ENCODE measurements at regions not wholly inside any gene's neighbourhood (a gene's known extent, or its start where the extent isn't known, plus 50 kb on each side); places are given as distances from the start of the nearest gene placed in this dataset.

GRCh38 chr2:193883820-193884219 is 1689.1 kb upstream of the TMEFF2 start:
- Histone ChIP-seq H3K9me2 (no peaks in the 10 kb centered on the region), H3K36me3 (replicated peaks in 1 of 2; ENCODE audit: control insufficient read depth in 1 of 2, insufficient read depth in 2 of 2, low read length in 1 of 2) (no peaks in the 10 kb centered on the region), H3K4me1 (ENCODE audit: control insufficient read depth in 1 of 2, insufficient read depth in 2 of 2, low read depth in 1 of 2, low read length in 1 of 2) (no peaks in the 10 kb centered on the region), H3K9me3 (peaks cover 11% of the 10 kb centered on the region), H4K20me1 (ENCODE audit: insufficient read depth) (no peaks in the 10 kb centered on the region), H3K4me2 (no peak overlapping the region), H3K9ac (no peak overlapping the region), H3K79me2 (ENCODE audit: insufficient read depth) (no peaks in the 10 kb centered on the region), H2AFZ (ENCODE audit: low read depth) (no peak overlapping the region), H3K27ac (ENCODE audit: low read depth in 2 of 2, low read length in 1 of 2) (no peak overlapping the region), H3F3A (replicated peaks; ENCODE audit: insufficient read depth) (no peaks in the 10 kb centered on the region), H3K4me3 (ENCODE audit: low read depth in 2 of 2, low read length in 1 of 2) (no peak overlapping the region), H3K27me3 (ENCODE audit: insufficient read depth) (no peaks in the 10 kb centered on the region)
- no peak for DNase-seq
- ChIA-PET POLR2A (no interaction called here), CTCF (no interaction called here)
- TF ChIP-seq, protein P1, sequence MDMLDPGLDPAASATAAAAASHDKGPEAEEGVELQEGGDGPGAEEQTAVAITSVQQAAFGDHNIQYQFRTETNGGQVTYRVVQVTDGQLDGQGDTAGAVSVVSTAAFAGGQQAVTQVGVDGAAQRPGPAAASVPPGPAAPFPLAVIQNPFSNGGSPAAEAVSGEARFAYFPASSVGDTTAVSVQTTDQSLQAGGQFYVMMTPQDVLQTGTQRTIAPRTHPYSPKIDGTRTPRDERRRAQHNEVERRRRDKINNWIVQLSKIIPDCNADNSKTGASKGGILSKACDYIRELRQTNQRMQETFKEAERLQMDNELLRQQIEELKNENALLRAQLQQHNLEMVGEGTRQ (IDR thresholded peaks at IDR 0.05; ENCODE audit: borderline replicate concordance, low read depth, low read length): no peak
- TF ChIP-seq RCOR1 (IDR thresholded peaks at IDR 0.05; ENCODE audit: low read length) (no peak), SIN3A (IDR thresholded peaks at IDR 0.05; ENCODE audit: borderline replicate concordance, low read depth, low read length) (no peak), FOXJ3 (CRISPR knock-in tag; IDR thresholded peaks at IDR 0.05) (no peak), RFX5 (IDR thresholded peaks at IDR 0.05; ENCODE audit: low read length) (no peak), JUND (IDR thresholded peaks at IDR 0.05) (no peak), MEF2A (IDR thresholded peaks at IDR 0.05; ENCODE audit: borderline replicate concordance, low read depth) (no peak), YY1 (IDR thresholded peaks at IDR 0.05; ENCODE audit: low read depth) (no peak), PBX3 (IDR thresholded peaks at IDR 0.05) (no peak), RAD21 (IDR thresholded peaks at IDR 0.05; ENCODE audit: low read length) (no peak), NRF1 (IDR thresholded peaks at IDR 0.05; ENCODE audit: low read depth, low read length) (no peak), GABPA (IDR thresholded peaks at IDR 0.05; ENCODE audit: low read depth) (no peak), MAX (IDR thresholded peaks at IDR 0.05; ENCODE audit: low read depth) (no peak)
- TF ChIP-seq, protein P2, sequence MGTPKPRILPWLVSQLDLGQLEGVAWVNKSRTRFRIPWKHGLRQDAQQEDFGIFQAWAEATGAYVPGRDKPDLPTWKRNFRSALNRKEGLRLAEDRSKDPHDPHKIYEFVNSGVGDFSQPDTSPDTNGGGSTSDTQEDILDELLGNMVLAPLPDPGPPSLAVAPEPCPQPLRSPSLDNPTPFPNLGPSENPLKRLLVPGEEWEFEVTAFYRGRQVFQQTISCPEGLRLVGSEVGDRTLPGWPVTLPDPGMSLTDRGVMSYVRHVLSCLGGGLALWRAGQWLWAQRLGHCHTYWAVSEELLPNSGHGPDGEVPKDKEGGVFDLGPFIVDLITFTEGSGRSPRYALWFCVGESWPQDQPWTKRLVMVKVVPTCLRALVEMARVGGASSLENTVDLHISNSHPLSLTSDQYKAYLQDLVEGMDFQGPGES (IDR thresholded peaks at IDR 0.05; ENCODE audit: low read depth, low read length): no peak
- TF ChIP-seq, protein P3, sequence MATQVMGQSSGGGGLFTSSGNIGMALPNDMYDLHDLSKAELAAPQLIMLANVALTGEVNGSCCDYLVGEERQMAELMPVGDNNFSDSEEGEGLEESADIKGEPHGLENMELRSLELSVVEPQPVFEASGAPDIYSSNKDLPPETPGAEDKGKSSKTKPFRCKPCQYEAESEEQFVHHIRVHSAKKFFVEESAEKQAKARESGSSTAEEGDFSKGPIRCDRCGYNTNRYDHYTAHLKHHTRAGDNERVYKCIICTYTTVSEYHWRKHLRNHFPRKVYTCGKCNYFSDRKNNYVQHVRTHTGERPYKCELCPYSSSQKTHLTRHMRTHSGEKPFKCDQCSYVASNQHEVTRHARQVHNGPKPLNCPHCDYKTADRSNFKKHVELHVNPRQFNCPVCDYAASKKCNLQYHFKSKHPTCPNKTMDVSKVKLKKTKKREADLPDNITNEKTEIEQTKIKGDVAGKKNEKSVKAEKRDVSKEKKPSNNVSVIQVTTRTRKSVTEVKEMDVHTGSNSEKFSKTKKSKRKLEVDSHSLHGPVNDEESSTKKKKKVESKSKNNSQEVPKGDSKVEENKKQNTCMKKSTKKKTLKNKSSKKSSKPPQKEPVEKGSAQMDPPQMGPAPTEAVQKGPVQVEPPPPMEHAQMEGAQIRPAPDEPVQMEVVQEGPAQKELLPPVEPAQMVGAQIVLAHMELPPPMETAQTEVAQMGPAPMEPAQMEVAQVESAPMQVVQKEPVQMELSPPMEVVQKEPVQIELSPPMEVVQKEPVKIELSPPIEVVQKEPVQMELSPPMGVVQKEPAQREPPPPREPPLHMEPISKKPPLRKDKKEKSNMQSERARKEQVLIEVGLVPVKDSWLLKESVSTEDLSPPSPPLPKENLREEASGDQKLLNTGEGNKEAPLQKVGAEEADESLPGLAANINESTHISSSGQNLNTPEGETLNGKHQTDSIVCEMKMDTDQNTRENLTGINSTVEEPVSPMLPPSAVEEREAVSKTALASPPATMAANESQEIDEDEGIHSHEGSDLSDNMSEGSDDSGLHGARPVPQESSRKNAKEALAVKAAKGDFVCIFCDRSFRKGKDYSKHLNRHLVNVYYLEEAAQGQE (IDR thresholded peaks at IDR 0.05; ENCODE audit: low read depth, low read length): no peak
